ENCODE measurements at regions not wholly inside any gene's neighbourhood (a gene's known extent, or its start where the extent isn't known, plus 50 kb on each side); places are given as distances from the start of the nearest gene placed in this dataset.

- H3K27me3 ChIP-seq (ENCODE audit: insufficient read depth, low read length): no peaks in the 10 kb centered on the region
- H3K9ac ChIP-seq (ENCODE audit: low read length): no peak overlapping the region
- no peak overlapping the region for H3K4me3 ChIP-seq (ENCODE audit: insufficient read depth, low read depth, low read length)
- no peaks in the 10 kb centered on the region for H3K36me3 ChIP-seq (ENCODE audit: insufficient read depth, low read length)
- no peak overlapping the region for H3K27ac Mint-ChIP-seq (ENCODE audit: unreplicated experiment)
- DNase-seq (ENCODE audit: low read depth) (no peak), FAIRE-seq (no peak)
- H3K9me3 Mint-ChIP-seq (ENCODE audit: unreplicated experiment): peaks cover 12% of the 10 kb centered on the region
- H3K79me2 ChIP-seq (ENCODE audit: insufficient read depth, low read length): no peaks in the 10 kb centered on the region
- H3K36me3 Mint-ChIP-seq (ENCODE audit: low read depth, unreplicated experiment): peaks cover 7% of the 10 kb centered on the region
- no peaks in the 10 kb centered on the region for H4K20me1 ChIP-seq (ENCODE audit: insufficient read depth, low read length)
- H3K9me3 ChIP-seq (ENCODE audit: insufficient read depth, low read depth, low read length): peaks cover 1% of the 10 kb centered on the region
- peaks cover 4% of the 10 kb centered on the region for H3K4me1 Mint-ChIP-seq (ENCODE audit: low read depth, unreplicated experiment)
- H3K4me3 Mint-ChIP-seq (ENCODE audit: unreplicated experiment): no peak overlapping the region
- no peak overlapping the region for H3K27ac ChIP-seq (ENCODE audit: low read depth, low read length)
- H3K4me1 ChIP-seq (ENCODE audit: insufficient read depth, low read length): peaks cover 22% of the 10 kb centered on the region
- no peak overlapping the region for H2AFZ ChIP-seq (ENCODE audit: low read depth, low read length)
- H3K27me3 Mint-ChIP-seq (ENCODE audit: low read depth, unreplicated experiment): peaks cover 36% of the 10 kb centered on the region
- no peak for TF ChIP-seq CTCF (IDR thresholded peaks at IDR 0.05; ENCODE audit: insufficient read depth, low read depth, low read length)
- no peak for TF ChIP-seq EZH2 (IDR thresholded peaks at IDR 0.05; ENCODE audit: insufficient read depth, low read length)
- no peak overlapping the region for H3K4me2 ChIP-seq (ENCODE audit: low read length)
These were observed 183.1 kb downstream of the C16orf95 start for GRCh38 chr16:87133966-87134627.

GRCh38 chr16:87134628-87134995 is 182.6 kb downstream of the C16orf95 start:
- H3K9ac ChIP-seq (ENCODE audit: low read length): no peak overlapping the region
- H3K4me2 ChIP-seq (ENCODE audit: low read length): no peak overlapping the region
- H3K9me3 Mint-ChIP-seq (ENCODE audit: unreplicated experiment): peaks cover 11% of the 10 kb centered on the region
- H3K79me2 ChIP-seq (ENCODE audit: insufficient read depth, low read length): no peaks in the 10 kb centered on the region
- TF ChIP-seq CTCF (IDR thresholded peaks at IDR 0.05; ENCODE audit: insufficient read depth, low read depth, low read length) (no peak), EZH2 (IDR thresholded peaks at IDR 0.05; ENCODE audit: insufficient read depth, low read length) (no peak)
- no peaks in the 10 kb centered on the region for H3K36me3 ChIP-seq (ENCODE audit: insufficient read depth, low read length)
- H3K27ac ChIP-seq (ENCODE audit: low read depth, low read length): no peak overlapping the region
- H3K36me3 Mint-ChIP-seq (ENCODE audit: low read depth, unreplicated experiment): peaks cover 7% of the 10 kb centered on the region
- H3K27ac Mint-ChIP-seq (ENCODE audit: unreplicated experiment): no peak overlapping the region
- no peak overlapping the region for H3K4me3 Mint-ChIP-seq (ENCODE audit: unreplicated experiment)
- no peak overlapping the region for H3K4me3 ChIP-seq (ENCODE audit: insufficient read depth, low read depth, low read length)
- no peaks in the 10 kb centered on the region for H3K9me3 ChIP-seq (ENCODE audit: insufficient read depth, low read depth, low read length)
- no peak for DNase-seq (ENCODE audit: low read depth)
- H2AFZ ChIP-seq (ENCODE audit: low read depth, low read length): no peak overlapping the region
- H3K4me1 Mint-ChIP-seq (ENCODE audit: low read depth, unreplicated experiment): peaks cover 4% of the 10 kb centered on the region
- peaks cover 36% of the 10 kb centered on the region for H3K27me3 Mint-ChIP-seq (ENCODE audit: low read depth, unreplicated experiment)
- no peak for FAIRE-seq
- no peaks in the 10 kb centered on the region for H4K20me1 ChIP-seq (ENCODE audit: insufficient read depth, low read length)
- no peaks in the 10 kb centered on the region for H3K27me3 ChIP-seq (ENCODE audit: insufficient read depth, low read length)
- peaks cover 22% of the 10 kb centered on the region for H3K4me1 ChIP-seq (ENCODE audit: insufficient read depth, low read length)

GRCh38 chr16:87135246-87136030 is 181.8 kb downstream of the C16orf95 start:
- no peaks in the 10 kb centered on the region for H3K4me1 Mint-ChIP-seq (ENCODE audit: low read depth, unreplicated experiment)
- no peaks in the 10 kb centered on the region for H3K27me3 ChIP-seq (ENCODE audit: insufficient read depth, low read length)
- H3K79me2 ChIP-seq (ENCODE audit: insufficient read depth, low read length): no peaks in the 10 kb centered on the region
- H3K36me3 ChIP-seq (ENCODE audit: insufficient read depth, low read length): no peaks in the 10 kb centered on the region
- FAIRE-seq (no peak), DNase-seq (ENCODE audit: low read depth) (no peak)
- H3K4me3 ChIP-seq (ENCODE audit: insufficient read depth, low read depth, low read length): no peak overlapping the region
- H2AFZ ChIP-seq (ENCODE audit: low read depth, low read length): no peak overlapping the region
- no peaks in the 10 kb centered on the region for H3K9me3 ChIP-seq (ENCODE audit: insufficient read depth, low read depth, low read length)
- H3K36me3 Mint-ChIP-seq (ENCODE audit: low read depth, unreplicated experiment): peaks cover 7% of the 10 kb centered on the region
- H3K4me1 ChIP-seq (ENCODE audit: insufficient read depth, low read length): peaks cover 16% of the 10 kb centered on the region
- H3K27ac Mint-ChIP-seq (ENCODE audit: unreplicated experiment): no peak overlapping the region
- H4K20me1 ChIP-seq (ENCODE audit: insufficient read depth, low read length): no peaks in the 10 kb centered on the region
- H3K9me3 Mint-ChIP-seq (ENCODE audit: unreplicated experiment): peaks cover 16% of the 10 kb centered on the region
- H3K4me3 Mint-ChIP-seq (ENCODE audit: unreplicated experiment): no peak overlapping the region
- H3K9ac ChIP-seq (ENCODE audit: low read length): no peak overlapping the region
- H3K4me2 ChIP-seq (ENCODE audit: low read length): no peak overlapping the region
- no peak overlapping the region for H3K27ac ChIP-seq (ENCODE audit: low read depth, low read length)
- H3K27me3 Mint-ChIP-seq (ENCODE audit: low read depth, unreplicated experiment): peaks cover 36% of the 10 kb centered on the region
- TF ChIP-seq CTCF (IDR thresholded peaks at IDR 0.05; ENCODE audit: insufficient read depth, low read depth, low read length): no peak
- TF ChIP-seq EZH2 (IDR thresholded peaks at IDR 0.05; ENCODE audit: insufficient read depth, low read length): no peak

Measured in astrocyte (in vitro differentiated cells and primary cell).